WTC11 (cell line): ENCODE measurements at regions not wholly inside any gene's neighbourhood (a gene's known extent, or its start where the extent isn't known, plus 50 kb on each side); places are given as distances from the start of the nearest gene placed in this dataset.

Experiments used
- ELF4 ChIP-seq: sonication (generic); formaldehyde crosslinking; IDR thresholded peaks from 2 replicates; pipeline ENCODE4 v1.8.1; 2022; ENCODE audit warnings: low read depth, mild to moderate bottlenecking, moderate library complexity, missing genetic modification reagents
- NFYB ChIP-seq: sonication (generic); formaldehyde crosslinking; conservative IDR thresholded peaks from 2 replicates; pipeline ENCODE4 v1.8.0; 2022; ENCODE audit warnings: low read depth, missing genetic modification reagents
- RELA ChIP-seq: sonication (generic); formaldehyde crosslinking; IDR thresholded peaks from 2 replicates; pipeline ENCODE4 v1.8.1; 2022; ENCODE audit warnings: missing genetic modification reagents, mild to moderate bottlenecking, borderline replicate concordance
- TEAD4 ChIP-seq: sonication (generic); formaldehyde crosslinking; IDR thresholded peaks from 2 replicates; pipeline ENCODE4 v1.8.0; 2022; ENCODE audit warnings: mild to moderate bottlenecking, missing genetic modification reagents
- TP53 ChIP-seq: sonication (generic); formaldehyde crosslinking; IDR thresholded peaks from 2 replicates; pipeline ENCODE4 v1.8.1; 2023; ENCODE audit warnings: mild to moderate bottlenecking, missing genetic modification reagents
- ZNF121 ChIP-seq: sonication (generic); formaldehyde crosslinking; IDR thresholded peaks from 2 replicates; pipeline ENCODE4 v1.8.0; 2023; ENCODE audit warnings: missing genetic modification reagents
- ZNF138 ChIP-seq: sonication (generic); formaldehyde crosslinking; conservative IDR thresholded peaks from 2 replicates; pipeline ENCODE4 v1.8.1; 2022; ENCODE audit warnings: mild to moderate bottlenecking, moderate library complexity, missing genetic modification reagents
- ZNF423 ChIP-seq: fragments of 250-450 bp; sonication (Bioruptor Pico); IDR thresholded peaks from 2 replicates; pipeline ENCODE4 v2.1.2; 2022; ENCODE audit warnings: mild to moderate bottlenecking, moderate library complexity
- ZNF671 ChIP-seq: fragments of 250-450 bp; sonication (Bioruptor Pico); IDR thresholded peaks from 2 replicates; pipeline ENCODE4 v1.8.0; 2021; ENCODE audit warnings: mild to moderate bottlenecking
- TF ChIP-seq, protein P1 (sequence below): sonication (generic); formaldehyde crosslinking; IDR thresholded peaks from 2 replicates; pipeline ENCODE4 v1.8.1; 2022; ENCODE audit warnings: mild to moderate bottlenecking, missing genetic modification reagents, moderate library complexity, borderline replicate concordance
- TF ChIP-seq, protein P2 (sequence below): fragments of 200-600 bp; IDR thresholded peaks from 2 replicates; pipeline ENCODE4 v1.8.0; 2022; ENCODE audit warnings: antibody characterized with exemption
- TF ChIP-seq, protein P3 (sequence below): sonication (generic); formaldehyde crosslinking; IDR thresholded peaks from 2 replicates; pipeline ENCODE4 v1.8.1; 2022; ENCODE audit warnings: low read depth, missing genetic modification reagents, borderline replicate concordance
- TF ChIP-seq, protein P4 (sequence below): sonication (generic); formaldehyde crosslinking; IDR thresholded peaks from 2 replicates; pipeline ENCODE4 v1.8.1; 2023; ENCODE audit warnings: mild to moderate bottlenecking, missing genetic modification reagents, moderate library complexity

DNA sequence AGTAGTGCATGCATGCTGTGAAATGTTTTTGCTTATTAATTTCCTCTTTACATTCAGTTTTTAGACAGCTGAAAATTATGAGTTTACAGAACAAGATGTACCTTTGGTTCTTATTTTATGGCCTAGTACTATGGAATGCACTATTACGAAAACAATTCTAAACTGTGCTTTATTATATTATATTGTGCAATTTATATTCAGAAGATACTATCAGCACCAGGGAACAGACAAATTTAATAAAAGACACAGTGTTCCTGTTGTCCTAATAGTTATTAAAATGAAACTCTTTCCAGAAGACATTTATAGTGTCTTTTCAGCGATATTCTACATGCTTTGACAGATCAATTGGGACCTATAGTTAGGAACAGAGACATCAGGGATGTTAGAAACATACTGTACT is 427.3 kb downstream of the BTG1 start:
- TF ChIP-seq TP53 (CRISPR knock-in tag) = no peak
- TF ChIP-seq, protein P1, sequence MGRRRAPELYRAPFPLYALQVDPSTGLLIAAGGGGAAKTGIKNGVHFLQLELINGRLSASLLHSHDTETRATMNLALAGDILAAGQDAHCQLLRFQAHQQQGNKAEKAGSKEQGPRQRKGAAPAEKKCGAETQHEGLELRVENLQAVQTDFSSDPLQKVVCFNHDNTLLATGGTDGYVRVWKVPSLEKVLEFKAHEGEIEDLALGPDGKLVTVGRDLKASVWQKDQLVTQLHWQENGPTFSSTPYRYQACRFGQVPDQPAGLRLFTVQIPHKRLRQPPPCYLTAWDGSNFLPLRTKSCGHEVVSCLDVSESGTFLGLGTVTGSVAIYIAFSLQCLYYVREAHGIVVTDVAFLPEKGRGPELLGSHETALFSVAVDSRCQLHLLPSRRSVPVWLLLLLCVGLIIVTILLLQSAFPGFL (CRISPR knock-in tag) = no peak
- no peak for TF ChIP-seq RELA
- TF ChIP-seq ELF4 (CRISPR knock-in tag) = no peak
- no peak for TF ChIP-seq ZNF121 (CRISPR knock-in tag)
- TF ChIP-seq, protein P2, sequence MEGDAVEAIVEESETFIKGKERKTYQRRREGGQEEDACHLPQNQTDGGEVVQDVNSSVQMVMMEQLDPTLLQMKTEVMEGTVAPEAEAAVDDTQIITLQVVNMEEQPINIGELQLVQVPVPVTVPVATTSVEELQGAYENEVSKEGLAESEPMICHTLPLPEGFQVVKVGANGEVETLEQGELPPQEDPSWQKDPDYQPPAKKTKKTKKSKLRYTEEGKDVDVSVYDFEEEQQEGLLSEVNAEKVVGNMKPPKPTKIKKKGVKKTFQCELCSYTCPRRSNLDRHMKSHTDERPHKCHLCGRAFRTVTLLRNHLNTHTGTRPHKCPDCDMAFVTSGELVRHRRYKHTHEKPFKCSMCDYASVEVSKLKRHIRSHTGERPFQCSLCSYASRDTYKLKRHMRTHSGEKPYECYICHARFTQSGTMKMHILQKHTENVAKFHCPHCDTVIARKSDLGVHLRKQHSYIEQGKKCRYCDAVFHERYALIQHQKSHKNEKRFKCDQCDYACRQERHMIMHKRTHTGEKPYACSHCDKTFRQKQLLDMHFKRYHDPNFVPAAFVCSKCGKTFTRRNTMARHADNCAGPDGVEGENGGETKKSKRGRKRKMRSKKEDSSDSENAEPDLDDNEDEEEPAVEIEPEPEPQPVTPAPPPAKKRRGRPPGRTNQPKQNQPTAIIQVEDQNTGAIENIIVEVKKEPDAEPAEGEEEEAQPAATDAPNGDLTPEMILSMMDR = no peak
- TF ChIP-seq ZNF423 (CRISPR knock-in tag) = no peak
- no peak for TF ChIP-seq ZNF671 (CRISPR knock-in tag)
- no peak for TF ChIP-seq TEAD4 (CRISPR knock-in tag)
- TF ChIP-seq ZNF138 = no peak
- TF ChIP-seq, protein P3, sequence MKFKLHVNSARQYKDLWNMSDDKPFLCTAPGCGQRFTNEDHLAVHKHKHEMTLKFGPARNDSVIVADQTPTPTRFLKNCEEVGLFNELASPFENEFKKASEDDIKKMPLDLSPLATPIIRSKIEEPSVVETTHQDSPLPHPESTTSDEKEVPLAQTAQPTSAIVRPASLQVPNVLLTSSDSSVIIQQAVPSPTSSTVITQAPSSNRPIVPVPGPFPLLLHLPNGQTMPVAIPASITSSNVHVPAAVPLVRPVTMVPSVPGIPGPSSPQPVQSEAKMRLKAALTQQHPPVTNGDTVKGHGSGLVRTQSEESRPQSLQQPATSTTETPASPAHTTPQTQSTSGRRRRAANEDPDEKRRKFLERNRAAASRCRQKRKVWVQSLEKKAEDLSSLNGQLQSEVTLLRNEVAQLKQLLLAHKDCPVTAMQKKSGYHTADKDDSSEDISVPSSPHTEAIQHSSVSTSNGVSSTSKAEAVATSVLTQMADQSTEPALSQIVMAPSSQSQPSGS (CRISPR knock-in tag) = no peak
- TF ChIP-seq NFYB (CRISPR knock-in tag) = no peak
- TF ChIP-seq, protein P4, sequence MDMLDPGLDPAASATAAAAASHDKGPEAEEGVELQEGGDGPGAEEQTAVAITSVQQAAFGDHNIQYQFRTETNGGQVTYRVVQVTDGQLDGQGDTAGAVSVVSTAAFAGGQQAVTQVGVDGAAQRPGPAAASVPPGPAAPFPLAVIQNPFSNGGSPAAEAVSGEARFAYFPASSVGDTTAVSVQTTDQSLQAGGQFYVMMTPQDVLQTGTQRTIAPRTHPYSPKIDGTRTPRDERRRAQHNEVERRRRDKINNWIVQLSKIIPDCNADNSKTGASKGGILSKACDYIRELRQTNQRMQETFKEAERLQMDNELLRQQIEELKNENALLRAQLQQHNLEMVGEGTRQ (CRISPR knock-in tag) = no peak
